ENCODE measurements at regions not wholly inside any gene's neighbourhood (a gene's known extent, or its start where the extent isn't known, plus 50 kb on each side); places are given as distances from the start of the nearest gene placed in this dataset.
"Not testable (repeated sequence)": the region's sequence is repeated elsewhere in the genome, so short reads cannot be mapped to it uniquely, and the experiment has no call there.

DNA sequence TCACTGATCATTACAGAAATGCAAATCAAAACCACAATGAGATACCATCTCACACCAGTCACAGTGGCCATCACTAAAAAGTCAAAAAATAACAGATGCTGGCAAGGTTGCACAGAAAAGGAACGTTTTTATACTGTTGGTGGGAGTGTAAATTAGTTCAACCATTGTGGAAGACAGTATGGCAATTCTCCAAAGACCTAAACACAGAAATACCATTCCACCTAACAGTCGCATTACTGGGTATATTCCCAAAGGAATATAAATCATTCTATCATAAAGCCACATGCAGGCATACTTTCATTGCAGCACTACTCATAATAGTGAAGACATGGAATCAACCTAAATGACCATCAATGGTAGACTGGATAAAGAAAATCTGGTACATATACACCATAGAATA, 83.2 kb upstream of the ARID5B start:
- not testable (repeated sequence) for DNase-seq

DNA sequence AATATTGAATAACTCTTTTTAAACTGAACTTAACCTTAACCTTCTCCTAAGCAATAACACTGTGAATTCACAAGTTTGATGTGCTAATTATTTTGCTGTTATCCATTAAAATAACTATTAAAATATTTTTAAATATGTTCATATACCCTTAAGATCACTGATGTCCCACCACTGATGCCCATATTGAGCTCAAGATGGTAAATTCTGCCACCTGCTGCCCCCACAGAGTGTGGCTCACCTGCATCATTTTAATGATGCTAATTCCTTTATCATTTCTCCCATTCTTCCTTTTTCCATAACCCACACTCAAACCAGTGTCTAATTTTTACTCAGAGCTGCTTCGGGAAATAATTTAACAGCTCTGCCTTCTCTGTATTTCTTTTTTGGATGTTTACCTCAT, 82.3 kb upstream of the ARID5B start:
- DNase-seq: peak; percentile 37

DNA sequence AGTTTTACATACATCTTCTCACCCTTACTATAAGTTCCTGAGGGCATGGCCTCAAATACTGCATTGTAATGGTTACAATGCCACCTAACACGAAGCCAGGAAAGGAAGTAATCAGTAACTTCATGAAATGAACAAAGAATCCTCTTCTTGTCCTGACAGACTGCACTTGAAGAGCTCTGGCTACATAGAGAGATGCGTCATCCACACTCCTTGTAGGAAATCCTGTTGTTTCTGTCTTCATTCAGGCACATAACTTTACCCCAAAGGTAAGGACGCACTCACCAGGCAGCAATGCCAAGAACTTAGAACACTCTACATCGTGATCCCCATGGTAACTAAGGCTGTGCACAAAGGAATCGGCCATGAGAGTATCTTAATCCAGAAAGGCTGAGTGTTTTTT, 80.3 kb upstream of the ARID5B start:
- DNase-seq: peak; percentile 17

DNA sequence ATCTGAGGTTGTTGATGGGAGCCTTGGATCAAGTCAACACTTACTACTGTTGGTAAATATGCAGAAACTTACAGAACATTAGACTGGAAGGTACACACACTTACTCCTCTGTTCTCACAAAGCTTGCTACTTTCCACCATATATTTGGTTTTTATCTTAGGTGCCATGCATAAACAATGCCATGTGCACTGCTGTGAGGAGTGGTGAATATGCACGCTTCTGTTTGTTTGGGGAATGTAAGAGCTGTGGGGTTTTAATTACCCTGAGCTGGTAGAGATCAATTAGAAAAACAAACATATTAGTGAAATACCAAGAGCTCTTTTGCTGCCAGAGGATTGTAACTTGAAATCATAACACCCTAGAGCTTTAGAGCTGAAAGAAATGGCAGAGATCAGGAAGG, 79.8 kb upstream of the ARID5B start:
- no peak for DNase-seq

DNA sequence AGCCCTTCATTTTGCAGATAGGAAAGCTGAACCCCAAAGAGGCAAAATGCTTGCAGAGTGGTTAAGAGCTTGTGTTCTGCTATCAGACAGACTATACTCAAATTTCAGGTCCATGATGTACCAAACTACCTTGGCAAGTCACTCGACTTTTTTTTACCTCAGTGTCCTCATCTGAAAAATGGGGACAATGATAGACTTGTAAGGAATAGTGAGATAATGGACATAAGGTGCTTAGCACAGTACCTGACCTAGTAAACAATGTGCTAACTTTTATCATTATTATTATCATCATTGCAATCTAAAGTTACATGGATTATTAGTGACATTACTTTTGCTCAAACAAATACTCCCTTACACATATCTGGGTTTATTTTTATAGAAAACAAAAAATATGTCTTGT, 79.4 kb upstream of the ARID5B start:
- DNase-seq: no peak

DNA sequence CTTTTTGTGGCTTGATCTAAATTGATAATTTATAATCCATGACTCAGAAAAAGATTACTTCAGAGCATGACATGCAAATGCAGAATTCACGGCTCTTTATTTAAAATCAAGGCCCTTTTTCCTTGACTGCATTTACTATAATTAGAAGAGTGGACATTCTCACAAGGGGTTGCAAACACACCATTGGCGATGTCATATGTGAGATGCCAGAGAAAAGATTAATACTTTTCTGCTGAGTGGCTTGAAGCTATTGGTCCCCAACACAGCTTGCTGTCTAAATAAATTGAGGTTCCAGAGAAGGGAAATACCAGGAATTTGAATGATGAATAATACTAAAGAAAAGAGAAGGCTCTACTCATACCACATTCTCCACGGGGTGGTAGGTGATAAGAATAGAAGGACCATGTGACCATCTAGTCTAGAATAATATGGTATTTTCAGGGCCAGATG, 78.7 kb upstream of the ARID5B start:
- DNase-seq: peak; percentile 49

DNA sequence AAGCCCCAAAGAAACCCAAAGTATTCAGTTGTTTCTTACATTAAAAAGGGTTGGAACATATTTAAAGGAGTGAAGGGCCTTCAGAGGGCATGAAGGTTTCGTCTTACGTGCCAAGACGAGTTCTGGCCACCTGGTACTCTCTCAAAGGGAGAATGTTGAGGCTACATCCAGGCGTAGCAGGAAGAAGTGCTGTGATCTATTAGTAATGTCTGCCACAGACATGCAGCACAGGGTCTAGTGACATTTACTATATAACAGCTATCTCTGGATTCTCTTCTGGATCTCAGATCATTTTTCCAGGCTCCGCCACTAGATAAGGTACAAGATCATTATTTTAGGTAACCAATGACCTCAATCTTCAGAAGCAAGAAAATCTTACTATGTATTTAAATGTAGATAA, 76.5 kb upstream of the ARID5B start:
- no peak for DNase-seq

DNA sequence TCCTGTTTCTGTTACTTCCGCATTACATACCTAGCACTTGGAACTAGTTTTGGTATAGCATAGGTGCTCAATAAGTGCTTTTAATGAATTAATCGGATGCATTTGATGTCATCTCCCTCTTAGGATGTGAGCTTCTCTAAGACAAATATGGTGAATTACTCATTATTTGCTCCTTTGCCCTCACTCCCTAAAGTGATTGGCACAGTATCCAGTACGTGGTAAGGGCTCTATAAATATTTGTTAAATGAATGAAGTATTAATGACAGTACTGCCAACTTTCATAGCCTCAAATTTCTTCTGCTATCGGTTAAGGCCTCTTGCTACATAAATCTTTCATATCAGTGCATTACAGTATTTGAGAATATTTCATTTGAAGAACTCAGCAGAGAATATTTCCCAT, 75.9 kb upstream of the ARID5B start:
- DNase-seq: no peak

DNA sequence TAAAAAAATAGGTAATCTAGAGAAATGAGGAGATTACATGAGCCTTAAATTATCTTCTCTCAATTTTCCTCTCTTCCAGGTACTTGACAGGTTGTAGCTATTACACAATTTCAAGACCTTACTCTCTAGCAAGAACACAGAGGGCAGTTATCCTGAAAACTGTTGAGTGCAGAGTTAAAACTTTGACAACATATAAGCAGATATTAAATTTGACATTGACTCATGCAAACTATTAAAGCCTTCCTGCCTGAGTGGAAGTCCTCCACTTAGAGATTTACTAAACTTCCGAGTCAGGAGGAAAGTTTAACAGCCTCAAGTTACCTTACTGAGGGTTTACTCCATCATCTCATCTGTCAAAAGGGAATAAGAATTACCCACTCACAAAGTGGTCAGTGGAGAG, 73.5 kb upstream of the ARID5B start:
- no peak for DNase-seq

DNA sequence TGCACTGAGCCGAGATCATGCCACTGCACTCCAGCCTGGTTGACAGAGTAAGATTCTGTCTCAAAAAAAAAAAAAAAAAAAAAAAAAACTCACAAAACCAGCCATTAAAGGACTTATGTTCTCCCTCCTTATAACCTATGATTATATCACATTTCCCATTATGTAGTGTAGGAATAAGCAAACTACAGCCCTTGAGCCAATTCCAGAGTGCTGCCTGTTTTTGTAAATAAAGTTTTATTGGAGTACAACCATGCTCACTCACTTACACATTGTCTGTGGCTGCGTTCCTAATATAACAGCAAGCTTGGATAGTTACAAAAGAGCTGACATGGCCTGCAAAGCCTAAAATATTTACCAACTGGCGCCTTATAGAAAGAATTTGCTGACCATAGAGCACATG, 72.7 kb upstream of the ARID5B start:
- DNase-seq: no peak

DNA sequence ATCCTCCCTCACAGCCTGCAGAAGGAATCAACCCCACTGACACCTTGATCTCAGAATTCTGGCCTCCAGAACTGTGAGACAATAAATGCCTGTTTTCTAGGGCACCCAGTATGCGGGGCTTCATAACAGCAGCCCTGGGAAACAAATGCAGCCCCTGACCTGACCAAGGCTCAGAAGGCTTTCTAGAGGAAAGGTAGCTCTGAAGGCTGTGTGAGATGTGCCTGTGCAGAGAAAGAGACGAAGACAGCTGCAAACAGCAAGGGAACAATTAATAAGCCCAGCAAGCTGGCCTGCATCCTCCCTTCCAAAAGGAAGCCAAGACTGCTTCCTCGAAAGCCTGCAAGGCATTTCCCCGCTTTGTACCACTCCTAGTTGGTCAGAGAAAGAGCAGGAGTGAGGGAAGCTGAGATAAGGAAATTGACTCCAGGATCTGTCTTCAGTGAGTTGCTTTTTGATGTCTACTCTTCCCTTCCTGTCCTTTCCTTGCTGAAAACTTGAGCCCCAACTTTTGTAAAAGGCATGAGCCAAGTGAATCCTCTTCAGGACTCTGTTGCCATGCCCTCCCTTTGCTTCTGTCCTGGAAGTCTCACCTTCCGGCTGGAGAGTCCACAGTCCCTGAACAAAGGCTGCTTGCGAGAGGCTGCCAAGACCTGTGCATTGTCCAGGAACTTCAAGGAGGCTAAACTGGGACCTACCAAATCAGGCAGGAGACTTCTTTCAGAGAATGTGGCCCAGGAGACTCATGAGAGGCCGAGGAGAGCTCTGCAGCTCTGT, 71.2 kb upstream of the ARID5B start:
- no peak for DNase-seq

DNA sequence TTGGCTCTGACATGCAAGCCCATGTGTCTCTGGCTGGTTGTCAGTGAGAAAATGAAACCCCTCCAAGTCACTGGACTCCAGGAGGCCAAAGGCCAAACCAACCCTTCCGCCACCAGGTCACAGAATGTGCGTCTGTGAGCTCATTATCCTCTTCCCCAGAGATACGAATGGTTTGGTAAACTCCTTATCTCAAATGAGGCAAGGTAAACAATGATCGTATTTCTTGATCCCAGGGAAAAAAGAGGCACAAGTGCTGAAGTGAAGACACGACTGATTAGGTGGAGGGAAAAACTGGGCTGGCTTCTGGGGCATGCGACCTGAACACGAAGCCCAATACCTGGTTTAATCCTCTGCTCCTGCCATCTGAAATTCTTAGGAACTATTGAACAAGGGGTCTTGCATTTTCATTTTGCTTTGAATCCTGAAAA, 70.6 kb upstream of the ARID5B start:
- no peak for DNase-seq

DNA sequence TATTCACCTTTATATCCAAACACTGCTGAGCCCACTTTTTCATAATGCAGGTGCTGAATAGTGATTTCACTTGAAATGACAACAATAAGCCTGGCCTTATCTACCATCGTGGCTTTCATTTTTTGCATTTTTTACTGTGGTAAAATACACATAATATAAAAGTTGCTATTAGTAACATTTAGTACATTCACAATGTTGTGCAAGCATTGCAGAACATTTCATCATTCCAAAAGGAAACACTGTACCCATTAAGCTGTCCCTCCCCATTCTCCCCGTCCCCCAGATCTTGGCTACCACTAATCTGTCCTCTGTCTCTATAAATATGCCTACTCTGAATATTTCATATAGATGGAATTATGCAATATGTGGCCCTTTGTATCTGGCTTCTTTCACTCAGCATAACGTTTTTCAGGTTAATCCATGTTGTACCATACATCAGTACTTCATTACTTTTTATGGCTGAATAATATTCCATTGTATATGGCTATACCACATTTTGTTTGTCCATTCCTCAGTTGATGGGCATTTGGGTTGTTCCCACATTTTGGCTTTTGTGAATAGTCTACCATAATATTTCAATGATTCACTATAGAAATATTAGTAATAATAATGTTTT, 68.5 kb upstream of the ARID5B start:
- DNase-seq: peak; percentile 44

DNA sequence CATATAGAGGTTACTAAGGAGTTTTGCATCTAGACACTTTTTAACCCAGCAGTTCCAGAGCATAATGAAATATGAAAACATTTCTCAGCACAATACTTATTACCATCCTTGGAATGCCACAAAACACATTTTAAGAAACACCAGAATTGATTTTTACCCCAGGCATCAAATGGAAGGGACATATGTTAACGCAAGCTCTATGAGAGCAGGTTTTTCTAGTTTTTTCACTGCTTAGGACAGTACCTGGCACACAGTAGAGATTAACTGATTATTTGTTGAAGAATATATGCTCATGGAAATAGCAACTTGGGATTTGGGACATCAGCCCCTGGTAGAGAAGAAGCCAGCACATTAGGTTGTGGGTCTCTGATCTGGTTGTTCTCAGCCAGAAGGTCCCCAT, 67.0 kb upstream of the ARID5B start:
- DNase-seq: no peak

DNA sequence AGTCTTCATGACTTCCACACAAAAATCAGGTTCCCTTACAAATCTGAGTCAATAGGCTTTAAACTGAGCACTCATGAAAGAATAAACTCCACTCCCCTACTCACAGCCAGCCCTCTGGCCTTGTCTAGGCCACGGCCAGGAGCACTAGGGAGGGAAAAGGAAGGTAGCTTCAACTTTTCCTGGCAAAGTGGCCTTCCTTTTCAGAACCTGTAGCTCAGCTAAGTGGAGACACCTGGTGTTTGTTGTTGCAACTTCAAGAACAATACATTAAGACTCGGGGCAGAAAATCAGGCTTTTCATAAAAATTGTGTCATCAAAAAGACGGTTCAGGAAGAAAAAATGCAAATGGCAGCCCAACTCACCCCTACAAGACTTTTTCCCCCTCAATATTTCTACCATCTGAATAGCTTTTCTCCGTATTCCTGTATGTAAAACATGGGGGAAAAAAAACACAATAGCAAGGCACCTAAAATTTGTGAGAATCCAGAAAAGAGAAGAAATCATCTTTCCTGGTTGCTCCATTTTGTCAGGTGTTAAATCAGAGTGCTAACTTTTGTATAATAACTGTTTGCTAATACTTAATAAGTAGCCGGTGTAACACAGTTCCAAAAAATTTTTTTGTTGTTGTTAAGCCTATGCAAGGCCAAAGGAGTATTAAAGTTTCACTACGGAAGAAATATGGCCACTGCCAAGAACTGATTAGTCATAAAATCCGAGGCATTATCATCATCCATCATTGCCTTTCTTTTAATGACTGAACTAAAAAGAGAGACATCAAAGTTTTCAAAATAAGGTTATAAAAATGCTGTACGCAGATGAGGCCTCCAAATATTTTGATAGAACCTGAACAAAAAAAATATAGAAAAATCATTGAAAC, 66.2 kb upstream of the ARID5B start:
- DNase-seq: peak; percentile 80

DNA sequence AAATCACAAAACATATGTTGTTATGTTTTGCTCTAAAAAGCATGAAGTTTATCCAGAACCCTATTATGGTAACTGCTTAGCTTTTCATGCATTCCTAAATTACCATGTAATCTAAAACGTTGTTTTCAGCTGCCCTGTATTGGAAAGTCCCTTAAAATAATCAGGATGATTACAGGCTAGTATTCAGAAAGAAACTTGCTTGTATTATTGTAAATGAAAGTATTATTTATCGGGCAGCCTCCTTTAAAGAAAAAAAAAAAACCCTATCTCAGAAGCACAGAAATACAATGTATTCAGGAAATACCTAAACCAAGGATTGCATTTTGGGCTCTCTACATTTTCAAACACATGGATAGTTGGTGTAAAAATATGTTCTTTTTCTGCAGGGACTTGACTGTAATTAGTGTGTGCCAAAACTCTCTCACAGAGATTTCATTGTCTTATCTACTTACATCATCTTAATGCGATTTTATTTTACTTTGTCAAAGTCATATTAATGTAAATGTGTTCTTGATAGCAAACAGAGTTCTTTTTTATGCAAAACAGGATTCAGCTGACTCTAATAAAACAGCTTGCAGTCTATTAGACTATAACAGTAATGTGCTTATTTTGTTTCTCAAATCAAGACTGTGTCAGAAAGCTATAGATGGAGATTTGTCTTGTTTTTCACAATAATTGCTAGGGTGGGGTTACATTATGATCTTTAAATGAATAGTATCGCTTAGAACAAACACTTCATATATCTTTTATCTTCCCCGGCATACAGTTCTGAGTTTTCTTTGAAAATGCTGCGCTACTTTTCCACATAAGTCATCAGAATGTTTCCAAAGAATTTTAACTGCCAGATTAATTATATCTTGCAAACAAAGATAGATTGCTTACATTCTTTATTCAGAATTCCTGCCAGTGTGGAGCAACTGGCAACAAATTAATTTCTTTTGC, 65.3 kb upstream of the ARID5B start:
- peak; percentile 37 for DNase-seq

DNA sequence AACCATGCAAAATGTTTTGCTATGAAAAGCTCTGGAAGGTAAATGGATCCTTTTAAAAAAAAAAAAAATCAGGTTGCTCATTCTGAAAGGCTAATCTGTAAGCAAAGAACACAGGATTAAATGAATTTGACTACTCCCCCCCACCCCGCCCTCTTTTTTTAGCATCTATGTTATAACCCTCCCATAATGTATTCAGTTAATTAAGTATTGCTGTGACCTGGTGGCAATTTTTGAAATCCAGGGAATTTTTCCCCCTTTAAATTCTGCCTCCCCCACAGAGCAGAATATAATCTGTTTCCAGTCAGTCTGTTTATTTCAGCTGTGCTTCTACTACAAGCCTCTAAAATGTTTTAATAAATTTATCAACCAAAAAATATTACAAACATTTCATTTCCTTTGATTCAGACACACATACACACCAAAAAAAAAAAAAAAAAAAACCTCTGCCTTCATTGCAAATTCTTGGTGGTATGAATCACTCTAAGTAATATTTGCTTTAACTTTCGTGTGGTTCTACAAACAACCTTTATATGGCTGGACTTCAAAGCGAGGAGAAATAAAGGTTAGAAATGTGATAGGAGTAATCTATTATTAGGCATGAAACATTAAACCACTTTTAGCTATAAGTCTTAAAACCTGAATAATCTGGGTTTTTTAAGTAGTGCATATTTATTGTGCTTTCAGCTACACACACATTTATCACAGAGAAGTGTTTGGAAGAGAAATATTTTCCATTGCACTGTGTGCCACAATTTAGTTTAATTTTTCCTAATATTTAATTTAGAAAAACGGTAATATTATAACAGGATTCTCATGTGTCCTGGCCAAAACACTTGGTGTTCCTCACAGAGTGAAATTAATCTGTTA, 64.4 kb upstream of the ARID5B start:
- no peak for DNase-seq

DNA sequence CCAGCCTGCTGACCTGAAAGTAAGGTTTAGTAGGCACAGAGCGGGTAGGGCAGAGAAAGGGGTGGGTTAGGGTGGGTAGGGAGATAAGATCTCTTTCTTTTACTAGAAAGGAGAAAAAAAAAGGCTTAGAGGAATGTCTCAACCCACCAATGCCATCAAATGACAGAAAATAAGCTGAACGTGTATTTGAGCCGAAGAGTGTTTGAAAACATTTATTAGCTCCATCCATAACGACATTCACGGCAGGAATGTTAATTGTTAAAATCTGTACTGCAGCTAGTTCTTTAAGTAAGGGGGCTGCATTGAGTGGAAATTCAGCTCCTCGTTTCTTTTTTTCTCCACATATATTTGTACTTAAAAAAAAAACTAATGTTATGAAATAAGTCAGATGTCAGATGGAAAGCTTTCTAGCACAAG, 63.7 kb upstream of the ARID5B start:
- peak; percentile 35 for DNase-seq

DNA sequence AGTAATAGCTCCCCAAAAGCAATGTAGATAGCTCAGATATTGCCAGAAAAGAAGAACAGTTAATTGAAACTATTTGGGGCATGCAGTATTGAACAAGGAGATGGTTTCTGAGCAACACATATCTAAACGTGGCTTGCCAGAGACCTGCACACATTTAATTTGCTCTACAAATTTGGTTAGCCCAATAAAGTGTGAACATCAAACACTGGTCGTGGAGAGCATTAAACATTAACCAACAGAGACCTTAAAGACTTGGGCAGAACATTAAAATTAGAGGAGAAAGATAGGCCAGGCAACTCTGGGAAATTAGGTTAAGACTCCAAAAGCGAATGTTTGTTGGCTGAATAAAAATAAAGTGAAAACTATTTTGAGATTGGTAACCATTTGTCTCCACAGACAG, 61.6 kb upstream of the ARID5B start:
- DNase-seq: no peak

DNA sequence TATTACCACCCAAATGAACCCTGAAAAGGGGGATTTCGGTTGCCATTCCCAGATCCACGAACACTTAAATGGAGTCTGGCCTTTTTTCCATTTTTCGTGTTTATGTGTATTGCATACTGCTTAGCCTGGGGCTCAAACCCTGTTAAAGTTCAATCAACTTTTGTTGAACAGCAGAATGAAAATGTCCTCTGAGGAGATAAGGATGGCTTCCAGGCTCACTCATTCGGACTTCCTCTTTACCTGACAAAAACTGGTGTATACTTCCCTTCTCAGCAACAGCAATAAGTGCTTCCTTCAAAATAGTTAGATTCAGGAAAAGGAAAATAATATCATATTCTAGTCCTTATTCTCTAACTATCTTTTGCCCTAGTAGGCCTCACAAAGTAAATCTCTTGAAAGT, 61.1 kb upstream of the ARID5B start:
- DNase-seq: no peak

DNA sequence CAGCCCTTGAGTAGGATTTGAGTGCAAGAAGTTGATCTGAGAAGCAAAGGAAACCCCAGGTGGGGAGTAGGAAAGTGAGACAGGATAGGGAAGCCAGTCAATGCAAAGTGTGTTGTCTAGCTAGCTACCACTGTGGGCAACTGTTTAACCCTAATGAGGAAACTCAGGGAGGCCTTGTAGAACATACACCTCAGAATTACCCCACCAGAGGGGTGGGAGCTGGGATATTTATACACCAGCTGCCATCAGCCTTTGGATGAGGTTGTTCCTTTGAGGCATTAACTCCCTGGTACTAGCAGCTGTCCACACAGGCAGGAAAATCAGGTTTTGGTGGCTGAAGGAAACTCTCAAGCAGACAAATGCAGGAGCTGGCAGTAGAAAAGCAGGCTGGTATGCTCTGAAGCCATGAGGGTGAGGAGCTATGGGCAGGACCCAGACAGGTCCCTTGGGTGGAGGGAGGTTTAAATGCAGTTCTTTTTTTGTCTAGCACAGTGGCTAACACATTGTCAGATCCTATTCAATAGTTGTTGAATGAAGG, 60.1 kb upstream of the ARID5B start:
- no peak for DNase-seq
